ENCODE measurements at regions not wholly inside any gene's neighbourhood (a gene's known extent, or its start where the extent isn't known, plus 50 kb on each side); places are given as distances from the start of the nearest gene placed in this dataset.

DNA sequence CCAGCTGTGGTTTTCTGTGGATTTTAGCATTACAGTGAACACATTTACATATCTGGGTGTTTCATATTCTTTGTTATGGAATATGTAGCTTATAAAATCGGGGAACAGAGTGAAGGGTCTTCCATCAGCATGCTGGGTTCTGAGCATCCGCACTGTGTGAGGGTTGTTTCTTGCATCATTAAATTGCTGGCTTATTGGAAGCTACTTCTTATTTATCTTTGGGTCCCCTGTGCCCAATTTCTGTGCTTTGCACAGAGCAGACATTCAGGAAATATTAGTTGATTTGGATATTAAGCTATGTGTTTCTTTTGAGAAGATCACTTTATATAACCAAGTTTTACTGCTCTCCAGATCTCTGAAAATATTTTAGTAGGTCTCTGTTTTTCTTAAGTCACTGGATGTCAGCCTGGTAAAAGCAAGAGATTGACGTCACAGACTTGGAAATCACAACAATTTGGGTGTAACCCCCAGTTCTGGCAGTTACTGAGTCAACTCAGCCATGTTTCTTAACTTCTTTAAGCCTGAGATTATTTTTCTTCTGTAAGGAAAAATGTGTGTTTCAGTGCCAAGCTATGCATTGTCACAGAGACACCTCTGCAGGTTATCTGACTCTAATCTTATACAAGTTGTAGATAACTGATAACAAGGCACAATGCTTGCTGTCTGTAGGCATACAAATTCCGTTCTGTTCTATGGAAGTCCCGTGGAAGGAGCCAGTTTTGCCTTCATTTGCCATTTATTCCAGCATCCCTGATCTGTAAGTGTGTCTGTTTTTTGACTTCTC lies 258.3 kb upstream of the KAZN start:
- no peak for DNase-seq (ENCODE audit: low spot score, unreplicated experiment)
- Mint-ChIP-seq H3K36me3 (ENCODE audit: insufficient read depth) (no peaks in the 10 kb centered on the region), H3K27me3 (peaks cover 37% of the 10 kb centered on the region), H3K9me3 (ENCODE audit: low read depth) (no peaks in the 10 kb centered on the region), H3K4me1 (ENCODE audit: low read depth) (peaks cover 2% of the 10 kb centered on the region), H3K27ac (no peak overlapping the region), H3K4me3 (ENCODE audit: low read depth) (no peak overlapping the region)
- TF ChIP-seq, protein P1, sequence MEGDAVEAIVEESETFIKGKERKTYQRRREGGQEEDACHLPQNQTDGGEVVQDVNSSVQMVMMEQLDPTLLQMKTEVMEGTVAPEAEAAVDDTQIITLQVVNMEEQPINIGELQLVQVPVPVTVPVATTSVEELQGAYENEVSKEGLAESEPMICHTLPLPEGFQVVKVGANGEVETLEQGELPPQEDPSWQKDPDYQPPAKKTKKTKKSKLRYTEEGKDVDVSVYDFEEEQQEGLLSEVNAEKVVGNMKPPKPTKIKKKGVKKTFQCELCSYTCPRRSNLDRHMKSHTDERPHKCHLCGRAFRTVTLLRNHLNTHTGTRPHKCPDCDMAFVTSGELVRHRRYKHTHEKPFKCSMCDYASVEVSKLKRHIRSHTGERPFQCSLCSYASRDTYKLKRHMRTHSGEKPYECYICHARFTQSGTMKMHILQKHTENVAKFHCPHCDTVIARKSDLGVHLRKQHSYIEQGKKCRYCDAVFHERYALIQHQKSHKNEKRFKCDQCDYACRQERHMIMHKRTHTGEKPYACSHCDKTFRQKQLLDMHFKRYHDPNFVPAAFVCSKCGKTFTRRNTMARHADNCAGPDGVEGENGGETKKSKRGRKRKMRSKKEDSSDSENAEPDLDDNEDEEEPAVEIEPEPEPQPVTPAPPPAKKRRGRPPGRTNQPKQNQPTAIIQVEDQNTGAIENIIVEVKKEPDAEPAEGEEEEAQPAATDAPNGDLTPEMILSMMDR (IDR thresholded peaks at IDR 0.05; ENCODE audit: unreplicated experiment): no peak

DNA sequence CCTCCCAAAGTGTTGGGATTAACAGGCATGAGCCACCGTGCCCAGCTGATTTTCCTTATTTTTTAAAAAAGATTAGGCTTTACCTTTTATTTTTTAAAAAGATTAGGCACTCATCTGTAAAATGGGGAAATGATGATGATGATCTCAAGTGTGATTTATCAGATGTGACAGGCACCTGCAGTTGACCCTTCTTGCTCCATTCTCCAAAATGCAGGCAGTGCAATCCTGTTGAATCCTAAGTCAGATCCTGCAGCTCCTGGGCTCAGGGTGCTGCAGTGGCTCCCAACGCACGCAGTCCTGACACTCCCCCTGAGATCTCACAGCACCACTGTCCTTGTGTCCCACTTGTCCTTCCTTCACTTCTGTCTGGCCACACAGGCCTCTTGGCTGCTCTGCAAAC lies 257.3 kb upstream of the KAZN start:
- peaks cover 2% of the 10 kb centered on the region for H3K4me1 Mint-ChIP-seq (ENCODE audit: low read depth)
- H3K27me3 Mint-ChIP-seq: peaks cover 39% of the 10 kb centered on the region
- H3K4me3 Mint-ChIP-seq (ENCODE audit: low read depth): no peak overlapping the region
- H3K9me3 Mint-ChIP-seq (ENCODE audit: low read depth): no peaks in the 10 kb centered on the region
- H3K36me3 Mint-ChIP-seq (ENCODE audit: insufficient read depth): no peaks in the 10 kb centered on the region
- H3K27ac Mint-ChIP-seq: no peak overlapping the region
- TF ChIP-seq, protein P1 (IDR thresholded peaks at IDR 0.05; ENCODE audit: unreplicated experiment): no peak
- no peak for DNase-seq (ENCODE audit: low spot score, unreplicated experiment)

DNA sequence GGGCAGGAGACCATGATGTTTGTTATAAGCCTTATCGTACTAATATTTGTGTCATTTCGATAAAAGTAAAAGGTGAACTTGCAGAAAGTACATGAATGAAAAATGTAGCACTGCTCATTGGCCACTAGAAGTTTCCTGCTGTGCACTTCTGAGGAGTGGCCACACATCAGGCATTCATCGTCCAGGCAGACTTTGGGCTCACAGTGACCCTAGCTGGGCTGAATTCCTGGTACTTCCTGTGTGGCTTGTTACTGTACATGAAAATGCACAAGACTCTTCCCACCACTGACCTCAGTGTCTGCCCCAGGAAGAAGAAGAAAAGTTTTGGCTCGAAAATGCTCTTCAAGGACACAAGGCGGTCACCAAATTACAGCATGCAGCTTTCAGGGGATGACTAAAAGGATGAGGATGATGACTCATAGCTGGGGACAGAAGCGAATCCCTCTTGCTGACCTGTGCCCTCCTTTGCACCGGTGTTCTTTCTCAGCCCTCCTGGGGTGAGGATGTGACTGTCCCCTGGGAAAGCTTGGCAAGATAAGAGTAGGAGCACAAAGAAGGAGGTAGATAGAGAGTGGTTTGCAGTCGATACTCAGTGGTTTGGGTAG lies 252.4 kb upstream of the KAZN start:
- Mint-ChIP-seq H3K27me3 (peaks cover 21% of the 10 kb centered on the region), H3K36me3 (ENCODE audit: insufficient read depth) (no peaks in the 10 kb centered on the region), H3K27ac (no peak overlapping the region), H3K4me3 (ENCODE audit: low read depth) (no peak overlapping the region), H3K4me1 (ENCODE audit: low read depth) (peaks cover 2% of the 10 kb centered on the region), H3K9me3 (ENCODE audit: low read depth) (no peaks in the 10 kb centered on the region)
- TF ChIP-seq, protein P1 (IDR thresholded peaks at IDR 0.05; ENCODE audit: unreplicated experiment): no peak
- DNase-seq (ENCODE audit: low spot score, unreplicated experiment): no peak

DNA sequence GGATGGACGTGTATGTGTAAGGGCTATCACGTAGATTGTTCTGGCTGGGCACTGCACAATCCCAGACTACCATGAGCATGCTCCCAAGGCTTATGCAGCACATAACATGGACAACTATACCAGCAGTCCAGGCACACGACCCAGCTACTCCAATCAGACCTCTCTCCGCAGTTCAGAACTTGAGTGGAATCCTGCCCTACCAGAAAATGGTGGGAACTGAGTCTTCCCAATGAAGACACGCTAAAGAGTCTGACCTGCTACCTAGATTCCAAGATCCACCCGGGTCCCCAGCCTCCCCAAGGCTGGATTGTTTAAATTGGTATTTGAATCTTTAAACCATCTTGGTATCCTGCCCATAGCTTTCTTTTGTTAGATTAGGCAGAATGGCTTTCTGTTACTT lies 251.3 kb upstream of the KAZN start:
- Mint-ChIP-seq H3K9me3 (ENCODE audit: low read depth) (no peaks in the 10 kb centered on the region), H3K4me1 (ENCODE audit: low read depth) (peaks cover 2% of the 10 kb centered on the region), H3K27me3 (peaks cover 14% of the 10 kb centered on the region), H3K4me3 (ENCODE audit: low read depth) (no peak overlapping the region), H3K27ac (no peak overlapping the region), H3K36me3 (ENCODE audit: insufficient read depth) (no peaks in the 10 kb centered on the region)
- no peak for DNase-seq (ENCODE audit: low spot score, unreplicated experiment)
- TF ChIP-seq, protein P1 (IDR thresholded peaks at IDR 0.05; ENCODE audit: unreplicated experiment): no peak

DNA sequence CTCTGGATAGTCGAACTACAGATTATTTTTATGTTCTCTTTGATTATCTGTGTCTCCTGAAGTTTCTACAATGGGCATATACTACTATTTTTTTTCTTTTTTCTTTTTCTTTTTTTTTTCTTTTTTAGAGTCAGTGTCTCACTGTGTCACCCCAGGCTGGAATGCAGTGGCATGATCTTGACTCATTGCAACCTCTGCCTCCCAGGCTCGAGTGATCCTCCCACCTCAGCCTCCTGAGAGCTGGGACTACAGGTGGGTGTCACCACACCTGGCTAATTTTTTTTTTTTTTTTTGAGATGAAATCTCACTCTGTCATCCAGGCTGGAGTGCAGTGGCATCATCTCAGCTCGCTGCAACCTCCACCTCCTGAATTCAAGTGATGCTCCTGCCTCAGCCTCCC lies 250.7 kb upstream of the KAZN start:
- TF ChIP-seq, protein P1 (IDR thresholded peaks at IDR 0.05; ENCODE audit: unreplicated experiment): no peak
- Mint-ChIP-seq H3K9me3 (ENCODE audit: low read depth) (no peaks in the 10 kb centered on the region), H3K4me1 (ENCODE audit: low read depth) (peaks cover 2% of the 10 kb centered on the region), H3K36me3 (ENCODE audit: insufficient read depth) (no peaks in the 10 kb centered on the region), H3K27me3 (peaks cover 10% of the 10 kb centered on the region), H3K4me3 (ENCODE audit: low read depth) (no peak overlapping the region), H3K27ac (no peak overlapping the region)
- no peak for DNase-seq (ENCODE audit: low spot score, unreplicated experiment)
